K562 (cell line): ENCODE measurements at regions not wholly inside any gene's neighbourhood (a gene's known extent, or its start where the extent isn't known, plus 50 kb on each side); places are given as distances from the start of the nearest gene placed in this dataset.

Experiments
- ATAC-seq: fragments of 200-7000 bp; cut with Tn5 transposase; 3 replicates; pipeline ENCODE4 v1.9.1; 2020; ENCODE audit warnings: moderate library complexity
- BruUV-seq: library from RNA; stranded (reverse); fragments of 400-500 nt; replicated peaks from 2 replicates; lab custom pipeline; 2021; lab: Mats Ljungman, UMichigan
- CTCF ChIA-PET: fragments of 300-600 bp; formaldehyde crosslinking; extraction: SDS; loops from one replicate; lab custom pipeline; 2021; ENCODE audit warnings: low intra/inter-chr PET ratio; lab: Yijun Ruan, JAX
- POLR2A ChIA-PET: fragments of 300-600, 350-650 bp; sonication (Branson Sonifier 250); formaldehyde crosslinking; extraction: SDS; loops from one replicate; lab custom pipeline; 2021; ENCODE audit warnings: antibody characterized with exemption, inconsistent platforms; lab: Yijun Ruan, JAX
- DNase-seq, 4 experiments: peaks; one replicate each; pipeline versions ENCODE4 v3.0.0 to v3.0.0-alpha.2; 2011 to 2018; ENCODE audit warnings: low spot score in 3 of 4, mixed read lengths in 3 of 4; ENCODE audit errors: extremely low read depth in 1 of 4
- FAIRE-seq: peaks from 2 replicates; lab custom pipeline; 2011; peaks lifted over from hg19 to GRCh38; lab: Jason Lieb, UNC
- H2AFZ ChIP-seq: 2 replicates; pipeline ENCODE4 v1.6.0; 2011; ENCODE audit warnings: low read depth, low read length, control low read depth, inconsistent platforms
- H3K27ac ChIP-seq: fragments of 200-600 bp; 3 replicates; pipeline ENCODE4 v1.8.0; 2011; ENCODE audit warnings: low read depth, mild to moderate bottlenecking, control low read depth, inconsistent platforms, low read length, moderate library complexity, mixed read lengths; ENCODE audit errors: extremely low read depth
- H3K27me3 ChIP-seq, 2 experiments: fragments of 300-600 bp in 1 of 2; 2 replicates in 1 of 2; 3 replicates in 1 of 2; pipeline versions ENCODE4 v1.6.0 to v1.8.0; 2011; ENCODE audit warnings: inconsistent platforms in 2 of 2, low read length in 2 of 2, mild to moderate bottlenecking in 1 of 2, mixed read lengths in 1 of 2, moderate library complexity in 1 of 2; ENCODE audit not compliant: control insufficient read depth in 2 of 2, insufficient read depth in 2 of 2
- H3K36me3 ChIP-seq: fragments of 300-600 bp; 3 replicates; pipeline ENCODE4 v1.8.0; 2011; ENCODE audit warnings: mild to moderate bottlenecking, low read length, inconsistent platforms; ENCODE audit not compliant: control insufficient read depth, insufficient read depth
- H3K4me1 ChIP-seq, 2 experiments: fragments of 200-600 bp in 1 of 2; replicated peaks in 1 of 2; 2 replicates in 1 of 2; 3 replicates in 1 of 2; pipeline versions ENCODE4 v1.5.1 to v1.8.0; 2011; ENCODE audit warnings: inconsistent platforms in 2 of 2, low read length in 2 of 2, mild to moderate bottlenecking in 1 of 2, mixed read lengths in 1 of 2, moderate library complexity in 1 of 2; ENCODE audit not compliant: control insufficient read depth in 2 of 2, insufficient read depth in 2 of 2
- H3K4me2 ChIP-seq: 2 replicates; pipeline ENCODE4 v1.6.1; 2011; ENCODE audit warnings: low read length, control low read depth, inconsistent platforms, mixed read lengths; ENCODE audit not compliant: insufficient read depth
- H3K4me3 ChIP-seq: fragments of 200-600 bp; sonication (generic), shearing (Covaris generic); 2 replicates; pipeline ENCODE4 v1.5.1; 2016; ENCODE audit warnings: control low read depth, inconsistent platforms
- H3K79me2 ChIP-seq: fragments of 200-600 bp; 3 replicates; pipeline ENCODE4 v1.8.0; 2011; ENCODE audit warnings: low read length, inconsistent platforms; ENCODE audit not compliant: control insufficient read depth, insufficient read depth
- H3K9ac ChIP-seq, 2 experiments: 2 replicates each; pipeline versions ENCODE4 v1.6.0 to v1.6.1; 2011; ENCODE audit warnings: low read depth in 2 of 2, low read length in 2 of 2, control low read depth in 1 of 2, inconsistent platforms in 1 of 2, mild to moderate bottlenecking in 1 of 2, mixed read lengths in 1 of 2; ENCODE audit not compliant: insufficient read depth in 1 of 2
- H3K9me1 ChIP-seq: one replicate; pipeline ENCODE4 v1.6.0; 2011; ENCODE audit warnings: inconsistent platforms, mild to moderate bottlenecking, low read length, moderate library complexity; ENCODE audit not compliant: control insufficient read depth, insufficient read depth
- H3K9me3 ChIP-seq: replicated peaks from 2 replicates; pipeline ENCODE4 v1.5.1; 2011; ENCODE audit warnings: low read depth, low read length, inconsistent platforms; ENCODE audit not compliant: control insufficient read depth, insufficient read depth
- H4K20me1 ChIP-seq: replicated peaks from 2 replicates; pipeline ENCODE4 v1.6.1; 2011; ENCODE audit warnings: low read length, inconsistent platforms, mixed read lengths; ENCODE audit not compliant: control insufficient read depth, insufficient read depth
- ETV5 ChIP-seq: sonication (generic); formaldehyde crosslinking; IDR thresholded peaks from 2 replicates; pipeline ENCODE4 v1.4.0; 2020; ENCODE audit warnings: low read depth, mild to moderate bottlenecking, missing genetic modification reagents
- KDM1A ChIP-seq, 2 experiments: fragments of 450-650 bp; IDR thresholded peaks; 2 replicates each; pipeline ENCODE4 v1.6.1; 2016; ENCODE audit warnings: mild to moderate bottlenecking in 2 of 2
- PBX2 ChIP-seq, 2 experiments: IDR thresholded peaks in 1 of 2; conservative IDR thresholded peaks in 1 of 2; 2 replicates each; pipeline ENCODE4 v1.6.1; 2016; ENCODE audit warnings: low read depth in 2 of 2, mild to moderate bottlenecking in 1 of 2, missing compliant biosample characterization in 1 of 2, missing genetic modification characterization in 1 of 2, moderate library complexity in 1 of 2
- SRSF3 ChIP-seq: fragments of 200-400 bp; formaldehyde crosslinking; IDR thresholded peaks from 2 replicates; pipeline ENCODE4 v1.6.1; 2016; ENCODE audit warnings: mild to moderate bottlenecking, low read length, moderate library complexity; ENCODE audit not compliant: insufficient read depth
- TFAM ChIP-seq: fragments of 250-450 bp; sonication (Bioruptor Pico); conservative IDR thresholded peaks from 2 replicates; pipeline ENCODE4 v1.5.0; 2021; ENCODE audit warnings: mild to moderate bottlenecking, moderate library complexity
- TSHZ1 ChIP-seq: fragments of 250-450 bp; sonication (Bioruptor Pico); IDR thresholded peaks from 2 replicates; pipeline ENCODE4 v1.4.0; 2020; ENCODE audit warnings: mild to moderate bottlenecking, moderate library complexity
- ZNF3 ChIP-seq: fragments of 250-450 bp; sonication (Bioruptor Pico); IDR thresholded peaks from 2 replicates; pipeline ENCODE4 v1.5.0; 2021; ENCODE audit warnings: mild to moderate bottlenecking, moderate library complexity
- WGBS: fragments of 100-300 bp; shearing (Covaris generic); methylation state at CpG from one replicate; pipeline ENCODE4 v1.1.6; 2016; ENCODE audit warnings: low coverage, mixed read lengths; ENCODE audit not compliant: insufficient coverage; ENCODE audit errors: missing lambda C conversion rate; 5-methylcytosine and 5-hydroxymethylcytosine counted together
- in situ Hi-C: fragments of 300-500 bp; cut with MboI; formaldehyde crosslinking; loops from 4 replicates; pipeline ENCODE4 v1.15.0; 2018; ENCODE audit warnings: inconsistent platforms, mixed read lengths
- intact Hi-C: fragments of 100-400 bp; cut with micrococcal nuclease; formaldehyde crosslinking; loops from 2 replicates; pipeline ENCODE4 v1.14.2; 2022

- BruUV-seq: no TSS peak
- no peak for FAIRE-seq
- no peak for ATAC-seq
- Histone ChIP-seq H4K20me1 (no peaks in the 10 kb centered on the region), H2AFZ (no peak overlapping the region), H3K9me3 (no peaks in the 10 kb centered on the region), H3K4me2 (no peak overlapping the region), H3K4me3 (no peak overlapping the region), H3K4me1 (no peaks in the 10 kb centered on the region), H3K27me3 (no peaks in the 10 kb centered on the region), H3K27ac (no peak overlapping the region), H3K9ac (no peak overlapping the region), H3K9me1 (no peaks in the 10 kb centered on the region), H3K79me2 (no peaks in the 10 kb centered on the region), H3K36me3 (no peaks in the 10 kb centered on the region)
- ChIA-PET POLR2A (no interaction called here), CTCF (no interaction called here)
- intact Hi-C loops: no loop called here
- no peak for TF ChIP-seq KDM1A (IDR thresholded peaks at IDR 0.05)
- TF ChIP-seq SRSF3: no peak
- TF ChIP-seq TFAM: no peak
- TF ChIP-seq ZNF3 (CRISPR knock-in tag): no peak
- no peak for TF ChIP-seq PBX2 (CRISPR knock-in tag; IDR thresholded peaks at IDR 0.05; ENCODE audit: low read depth)
- TF ChIP-seq PBX2 (tag; conservative IDR thresholded peaks at IDR 0.05; ENCODE audit: low read depth): no peak
- no peak for TF ChIP-seq ETV5 (CRISPR knock-in tag)
- TF ChIP-seq TSHZ1: no peak
- in situ Hi-C loops: no loop called here
- 0% methylated on average over 2 of the region's 2 CpGs for WGBS
- DNase-seq: no peak
These were observed 61.1 kb upstream of the GTSF1L start for GRCh38 chr20:43787937-43788336.
